Tibial nerve (tissue), 4 donors: ENCODE measurements at regions not wholly inside any gene's neighbourhood (a gene's known extent, or its start where the extent isn't known, plus 50 kb on each side); places are given as distances from the start of the nearest gene placed in this dataset.

Experiments used
- EP300 ChIP-seq, 2 donors: sonication (generic); formaldehyde crosslinking; IDR thresholded peaks; one replicate each; pipeline ENCODE4 v1.6.1; 2017; ENCODE audit warnings: antibody characterized with exemption in 2 of 2, mild to moderate bottlenecking in 1 of 2
- POLR2A ChIP-seq, 2 donors: fragments of 450-650 bp; IDR thresholded peaks; one replicate each; pipeline ENCODE4 v1.6.1; 2017; ENCODE audit warnings: antibody characterized with exemption in 2 of 2, mild to moderate bottlenecking in 2 of 2, moderate library complexity in 2 of 2
- TF ChIP-seq, protein P1 (sequence below), 5 experiments: fragments of 200-600 bp in 3 of 5; fragments of 450-650 bp in 2 of 5; sonication (generic) in 3 of 5; IDR thresholded peaks; one replicate each; pipeline ENCODE4 v1.5.1; 2016 to 2019; ENCODE audit warnings: antibody characterized with exemption in 5 of 5, mild to moderate bottlenecking in 3 of 5, moderate library complexity in 2 of 5

DNA sequence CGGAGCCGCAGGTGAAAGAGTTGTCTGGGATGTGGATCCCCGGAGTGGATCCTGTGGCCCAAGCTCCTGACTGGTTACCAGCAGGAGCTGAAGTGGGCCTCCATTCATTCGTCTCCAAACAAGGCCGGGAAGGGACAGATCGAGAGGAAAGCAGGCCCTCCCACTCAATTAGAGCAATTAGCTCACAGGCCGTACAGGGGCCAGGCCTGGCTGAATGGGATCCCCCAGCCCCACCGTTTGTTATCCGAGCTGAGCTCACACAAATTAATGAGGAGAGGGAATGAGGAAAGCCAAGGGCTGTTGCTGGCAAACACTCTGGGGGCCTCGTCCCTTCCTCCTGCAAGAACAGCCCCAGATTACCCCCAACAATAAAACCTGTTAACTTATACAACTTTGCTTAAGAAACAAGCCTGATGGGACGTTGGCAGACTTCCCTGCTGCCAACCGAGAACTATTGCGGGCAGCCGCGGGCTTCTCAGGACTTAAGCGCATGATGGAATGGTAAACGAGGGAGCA, 338.0 kb downstream of the BCL11A start:
- TF ChIP-seq POLR2A (IDR thresholded peaks at IDR 0.05) (no peak), EP300 (IDR thresholded peaks at IDR 0.05) (no peak)
- TF ChIP-seq, protein P1, sequence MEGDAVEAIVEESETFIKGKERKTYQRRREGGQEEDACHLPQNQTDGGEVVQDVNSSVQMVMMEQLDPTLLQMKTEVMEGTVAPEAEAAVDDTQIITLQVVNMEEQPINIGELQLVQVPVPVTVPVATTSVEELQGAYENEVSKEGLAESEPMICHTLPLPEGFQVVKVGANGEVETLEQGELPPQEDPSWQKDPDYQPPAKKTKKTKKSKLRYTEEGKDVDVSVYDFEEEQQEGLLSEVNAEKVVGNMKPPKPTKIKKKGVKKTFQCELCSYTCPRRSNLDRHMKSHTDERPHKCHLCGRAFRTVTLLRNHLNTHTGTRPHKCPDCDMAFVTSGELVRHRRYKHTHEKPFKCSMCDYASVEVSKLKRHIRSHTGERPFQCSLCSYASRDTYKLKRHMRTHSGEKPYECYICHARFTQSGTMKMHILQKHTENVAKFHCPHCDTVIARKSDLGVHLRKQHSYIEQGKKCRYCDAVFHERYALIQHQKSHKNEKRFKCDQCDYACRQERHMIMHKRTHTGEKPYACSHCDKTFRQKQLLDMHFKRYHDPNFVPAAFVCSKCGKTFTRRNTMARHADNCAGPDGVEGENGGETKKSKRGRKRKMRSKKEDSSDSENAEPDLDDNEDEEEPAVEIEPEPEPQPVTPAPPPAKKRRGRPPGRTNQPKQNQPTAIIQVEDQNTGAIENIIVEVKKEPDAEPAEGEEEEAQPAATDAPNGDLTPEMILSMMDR (IDR thresholded peaks at IDR 0.05): no peak
